ENCODE measurements at regions not wholly inside any gene's neighbourhood (a gene's known extent, or its start where the extent isn't known, plus 50 kb on each side); places are given as distances from the start of the nearest gene placed in this dataset.
"Not testable (repeated sequence)": the region's sequence is repeated elsewhere in the genome, so short reads cannot be mapped to it uniquely, and the experiment has no call there.

- no peak for DNase-seq (ENCODE audit: low spot score)
These were observed 237.6 kb upstream of the NDN start for GRCh38 chr15:23924686-23925085.

- no peak for DNase-seq (ENCODE audit: low spot score)
These were observed 267.8 kb upstream of the NDN start for GRCh38 chr15:23954931-23955330.

- DNase-seq (ENCODE audit: low spot score) = no peak
These were observed 296.6 kb upstream of the NDN start for GRCh38 chr15:23983500-23984259.

- no peak for DNase-seq (ENCODE audit: low spot score)
These were observed 307.2 kb upstream of the NDN start for GRCh38 chr15:23994273-23994672.

GRCh38 chr15:23998056-23998455 lies 311.0 kb upstream of the NDN start:
- DNase-seq (ENCODE audit: low spot score) = no peak

- no peak for DNase-seq (ENCODE audit: low spot score)
These were observed 321.4 kb upstream of the NDN start for GRCh38 chr15:24008476-24008875.

GRCh38 chr15:24017470-24017869 lies 330.4 kb upstream of the NDN start:
- DNase-seq (ENCODE audit: low spot score) = no peak

- DNase-seq (ENCODE audit: low spot score) = no peak
These were observed 352.6 kb upstream of the NDN start for GRCh38 chr15:24039683-24040082.

DNA sequence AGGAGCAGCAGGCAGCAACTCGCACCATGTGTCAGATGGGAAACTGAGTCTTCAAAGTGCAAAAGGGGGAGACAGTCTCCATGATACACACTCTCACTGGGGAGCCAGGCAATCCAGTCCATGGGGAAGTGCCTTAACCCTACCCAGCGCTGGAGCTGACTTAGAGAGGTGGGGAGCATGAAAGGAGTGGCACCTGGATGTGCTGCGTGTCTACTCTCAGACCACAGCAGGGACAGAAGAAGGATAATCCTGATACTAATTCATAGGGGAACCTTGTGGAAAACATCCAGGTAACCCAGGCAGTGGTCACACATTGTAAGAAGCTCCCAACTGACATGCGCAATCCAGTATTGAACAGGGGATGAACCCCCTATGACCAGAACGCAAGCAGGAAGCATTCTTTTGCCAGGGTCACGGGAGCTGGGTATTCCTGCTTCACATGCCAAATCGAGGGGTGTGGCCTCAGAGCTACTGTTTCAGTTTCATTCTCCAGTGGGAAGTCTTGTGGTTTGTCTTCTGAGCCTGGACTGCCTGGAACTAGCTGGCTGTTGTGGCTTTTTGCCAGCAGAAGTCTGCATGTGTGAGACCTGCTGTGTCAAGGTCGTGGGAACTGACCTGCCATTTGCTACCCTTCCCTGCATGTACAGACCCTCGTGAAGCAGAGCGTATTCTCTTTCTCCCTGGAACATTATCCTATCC lies 367.6 kb upstream of the NDN start:
- no peak for DNase-seq (ENCODE audit: low spot score)

GRCh38 chr15:24067733-24068501 lies 380.8 kb upstream of the NDN start:
- DNase-seq (ENCODE audit: low spot score) = no peak

DNA sequence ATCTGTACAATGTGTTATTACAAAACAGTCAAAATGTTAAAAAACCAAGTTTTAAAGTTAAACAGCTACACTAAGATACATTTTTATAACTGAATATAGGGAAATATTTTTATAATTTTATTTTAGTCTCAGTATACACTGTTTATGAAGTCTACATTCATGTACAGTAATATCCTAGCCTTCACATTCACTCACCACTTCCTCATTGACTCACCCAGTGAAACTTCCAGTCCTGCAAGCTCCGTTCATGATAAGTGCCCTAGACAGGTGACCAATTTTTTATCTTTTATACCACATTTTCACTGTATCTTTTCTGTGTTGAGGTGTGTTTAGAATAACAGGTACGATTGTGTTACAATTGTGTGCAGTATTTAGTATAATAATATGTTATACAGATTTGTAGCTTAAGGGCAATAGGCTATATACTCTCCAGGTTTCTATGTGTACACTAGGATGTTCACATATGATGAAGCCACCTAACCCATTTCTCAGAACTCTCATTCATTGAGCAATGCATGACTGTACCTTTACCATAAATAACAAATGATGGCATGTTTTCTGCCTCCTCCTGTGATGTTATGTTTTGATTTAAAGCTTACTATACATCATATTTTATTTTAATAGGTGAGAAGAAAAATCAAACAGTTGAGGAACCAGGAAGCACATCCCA lies 388.4 kb upstream of the NDN start:
- no peak for DNase-seq (ENCODE audit: low spot score)

GRCh38 chr15:24076090-24076784 lies 389.1 kb upstream of the NDN start:
- no peak for DNase-seq (ENCODE audit: low spot score)

DNA sequence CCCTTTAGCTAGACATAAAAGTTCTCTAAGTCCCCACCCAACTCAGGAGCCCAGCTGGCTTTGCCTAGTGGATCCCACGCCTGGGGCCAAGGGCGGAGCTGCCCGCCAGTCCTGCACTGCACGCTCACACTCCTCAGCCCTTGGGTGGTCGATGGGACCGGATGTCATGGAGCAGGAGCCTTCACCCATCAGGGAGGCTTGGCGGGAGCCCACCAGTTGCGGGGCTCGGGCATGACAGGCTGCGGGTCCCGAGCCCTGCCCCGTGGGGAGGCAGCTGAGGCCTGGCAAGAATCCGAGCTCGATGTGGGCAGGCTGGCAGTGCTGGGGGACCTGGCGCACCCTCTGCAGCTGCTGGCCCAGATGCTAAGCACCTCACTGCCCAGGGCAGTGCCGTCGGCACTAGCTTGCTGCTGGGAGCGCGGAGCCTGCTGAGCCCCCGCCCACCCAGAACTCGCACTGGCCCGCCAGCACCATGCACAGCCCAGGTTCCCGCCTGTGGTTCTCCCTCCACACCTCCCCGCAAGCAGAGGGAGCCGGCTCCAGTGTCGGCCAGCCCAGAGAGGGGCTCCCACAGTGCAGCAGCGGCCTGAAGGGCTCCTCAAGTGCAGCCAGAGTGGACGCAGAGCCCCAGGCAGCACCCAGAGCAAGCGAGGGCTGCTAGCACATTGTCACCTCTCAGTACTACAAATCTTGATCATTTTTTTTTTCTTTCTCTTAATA lies 391.4 kb upstream of the NDN start:
- no peak for DNase-seq (ENCODE audit: low spot score)

DNA sequence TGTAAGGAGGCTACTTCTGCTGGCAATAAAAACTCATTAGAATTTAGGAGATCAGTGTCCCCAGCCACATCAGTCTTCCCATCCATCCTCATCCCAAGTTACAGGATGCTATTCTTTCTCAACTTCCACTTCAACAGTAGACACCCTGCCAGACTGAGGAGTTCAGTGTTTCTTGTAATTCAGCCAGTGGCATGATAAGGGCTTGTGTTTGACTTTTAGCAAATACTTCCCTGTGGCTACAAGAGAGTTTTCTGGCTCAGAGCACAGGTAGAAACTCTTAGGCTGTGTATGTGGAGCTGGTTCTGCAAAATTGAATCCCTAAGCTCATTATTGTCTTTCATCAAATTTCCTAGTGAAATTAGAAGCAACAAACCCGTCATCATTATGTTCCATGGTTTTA lies 401.8 kb upstream of the NDN start:
- not testable (repeated sequence) for DNase-seq (ENCODE audit: low spot score)

DNA sequence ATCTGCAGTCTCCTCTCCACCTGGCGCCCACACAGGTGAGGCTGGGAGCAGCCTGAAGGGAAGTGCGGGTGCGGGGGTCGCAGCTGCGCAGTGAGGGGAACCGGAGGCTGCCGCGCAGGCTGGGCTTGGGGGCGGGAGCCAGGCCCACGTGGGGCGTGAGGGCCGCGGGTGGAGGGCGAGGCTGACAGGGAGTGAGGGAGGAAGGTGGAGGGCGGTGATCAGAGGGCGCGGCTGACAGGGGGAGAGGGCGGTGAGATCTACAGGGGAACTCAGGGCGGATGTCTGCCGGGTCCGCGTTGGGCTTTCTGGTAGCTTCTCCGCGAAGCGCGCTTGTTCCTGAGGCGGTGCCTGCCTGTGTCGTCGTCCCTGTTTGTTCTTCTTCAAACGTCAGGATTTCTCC lies 414.4 kb upstream of the NDN start:
- not testable (repeated sequence) for DNase-seq (ENCODE audit: low spot score)

DNA sequence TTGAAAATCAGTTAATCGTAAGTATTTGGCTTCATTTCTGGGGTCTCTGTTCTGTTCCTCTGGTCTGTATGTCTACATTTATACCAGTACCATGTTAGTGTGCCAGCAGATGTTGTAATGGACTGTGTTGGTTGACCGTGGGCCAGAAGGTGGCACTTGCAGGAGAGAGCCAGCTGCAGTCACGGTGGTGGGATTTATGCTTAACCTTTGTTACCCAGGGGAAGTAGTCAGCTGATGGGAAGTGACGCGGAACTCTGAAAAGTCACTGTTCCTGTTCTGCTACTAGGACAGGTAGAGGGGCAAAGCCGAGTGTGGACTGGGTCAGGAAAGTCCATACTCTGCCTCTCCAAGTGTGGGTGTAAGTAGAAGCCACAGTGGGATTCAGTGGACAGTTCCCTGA lies 420.4 kb upstream of the NDN start:
- DNase-seq (ENCODE audit: low spot score) = not testable (repeated sequence)

- not testable (repeated sequence) for DNase-seq (ENCODE audit: low spot score)
These were observed 420.8 kb upstream of the NDN start for GRCh38 chr15:24107948-24108347.

- DNase-seq (ENCODE audit: low spot score) = not testable (repeated sequence)
These were observed 421.2 kb upstream of the NDN start for GRCh38 chr15:24108349-24108748.

DNA sequence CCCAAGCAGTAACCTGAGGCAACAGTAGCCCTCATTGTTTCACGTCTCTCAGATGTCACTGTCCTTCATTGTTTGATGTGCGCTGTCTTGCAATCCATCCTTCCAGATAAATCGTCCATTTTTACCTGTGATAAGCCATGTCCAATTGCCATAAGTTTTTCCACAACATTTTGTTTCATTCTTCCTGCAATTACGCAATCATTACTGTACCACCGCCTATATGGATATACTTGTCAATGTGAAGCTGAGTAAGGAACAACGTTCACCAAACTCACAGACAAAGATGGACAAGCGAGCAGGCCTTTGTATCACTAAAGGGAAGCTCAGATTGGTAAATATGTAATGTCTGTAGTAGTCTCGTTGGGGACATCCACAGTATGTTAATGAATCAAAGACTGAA lies 452.5 kb upstream of the NDN start:
- not testable (repeated sequence) for DNase-seq (ENCODE audit: low spot score)

GRCh38 chr15:24145070-24145469 lies 458.0 kb upstream of the NDN start:
- DNase-seq (ENCODE audit: low spot score) = not testable (repeated sequence)

DNA sequence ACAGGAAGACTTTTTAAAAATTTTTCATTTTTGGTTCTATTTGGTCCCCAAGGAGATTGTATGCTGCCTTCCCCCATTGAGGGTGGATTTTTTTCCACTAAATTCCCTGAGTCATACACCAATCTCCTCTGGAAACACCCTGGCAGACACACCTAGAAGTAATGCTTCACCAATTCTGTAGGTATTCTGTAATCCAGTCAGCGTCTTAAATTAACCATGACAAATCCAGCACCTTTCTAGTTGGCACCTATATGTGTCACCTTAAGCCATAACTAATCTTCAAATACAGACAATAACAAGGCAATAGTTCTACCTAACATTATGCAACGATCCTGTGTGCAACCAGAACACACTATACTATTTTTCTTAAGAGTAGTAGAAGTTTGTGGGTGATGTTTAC lies 459.1 kb upstream of the NDN start:
- DNase-seq (ENCODE audit: low spot score) = no peak
